Posterior cingulate gyrus (tissue), 11 donors: ENCODE measurements at regions not wholly inside any gene's neighbourhood (a gene's known extent, or its start where the extent isn't known, plus 50 kb on each side); places are given as distances from the start of the nearest gene placed in this dataset.
"Not testable (repeated sequence)": the region's sequence is repeated elsewhere in the genome, so short reads cannot be mapped to it uniquely, and the experiment has no call there.

ENCODE experiments used
- DNase-seq, 10 donors: peaks; one replicate each; pipeline versions ENCODE4 v3.0.0 to v3.0.0-alpha.2; 2020 to 2021; ENCODE audit warnings: mixed read lengths in 3 of 10
- intact Hi-C: fragments of 100-400 bp; cut with DNase I; formaldehyde crosslinking; loops from one replicate; pipeline ENCODE4 v1.15.1; 2023

DNA sequence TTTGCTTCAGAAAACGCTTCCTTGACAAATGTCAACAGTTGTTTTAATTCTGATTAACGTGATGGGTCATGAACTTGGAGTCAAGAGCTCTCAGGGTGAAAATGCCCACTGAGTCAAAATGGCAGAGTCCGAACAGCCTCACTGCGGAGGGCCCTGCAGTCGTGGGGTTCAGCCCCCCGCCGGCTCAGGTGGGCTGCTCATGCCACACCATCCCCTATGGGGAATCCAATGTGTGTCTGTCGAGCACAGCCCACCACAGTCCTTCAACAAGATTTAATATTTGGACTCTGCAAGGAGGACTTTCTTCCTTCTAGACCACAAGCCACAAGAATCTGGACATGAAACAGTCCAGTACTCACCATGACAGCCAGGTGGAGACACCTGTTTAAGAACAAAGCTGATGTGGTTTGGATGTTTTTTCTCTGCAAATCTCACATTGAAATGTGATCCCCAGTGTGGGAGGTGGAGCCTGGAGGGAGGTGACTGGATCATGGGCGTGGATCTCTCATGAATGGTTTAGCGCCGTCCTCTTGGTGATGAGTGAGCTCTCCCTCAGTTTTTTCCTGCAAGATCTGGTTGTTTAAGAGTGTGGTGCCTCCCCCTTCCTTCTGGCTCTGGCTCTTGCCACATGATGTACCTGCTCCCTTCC is 201.0 kb downstream of the NDUFA10 start:
- DNase-seq: peak in 2 of 10 donors; percentile 35 to 46
- intact Hi-C loops: no loop called here

DNA sequence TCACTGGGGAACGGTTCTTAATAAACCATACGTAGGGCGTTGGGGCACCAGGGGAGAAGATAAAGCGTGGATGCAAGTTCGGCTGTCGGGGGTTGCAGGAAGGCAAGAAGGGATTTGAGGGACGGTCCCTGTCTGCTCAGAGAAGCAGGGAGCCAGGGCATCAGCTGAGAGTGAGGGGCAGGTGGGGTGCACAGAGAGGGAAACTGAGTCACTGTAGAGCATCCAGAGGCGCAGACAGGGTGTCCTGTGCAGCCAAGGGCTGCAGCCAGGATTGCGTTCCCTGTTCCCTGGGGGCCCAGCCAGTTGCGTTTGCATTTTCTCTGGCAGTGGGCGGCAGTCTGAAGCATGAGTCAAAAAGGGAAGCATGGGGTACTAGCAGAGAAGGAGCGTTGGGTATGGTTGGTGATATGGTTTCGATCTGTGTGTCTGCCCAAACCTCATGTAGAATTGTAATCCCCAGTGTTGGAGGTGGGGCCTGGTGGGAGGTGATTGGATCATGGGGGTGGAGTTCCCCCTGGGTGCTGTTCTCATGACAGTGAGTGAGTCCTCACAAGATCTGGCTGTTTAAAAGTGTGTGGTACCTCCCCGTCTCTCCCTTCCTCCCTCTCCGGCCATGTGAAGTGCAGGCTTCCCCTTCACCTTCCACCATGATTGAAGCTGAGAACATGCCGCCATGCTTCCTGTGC is 202.9 kb downstream of the NDUFA10 start:
- intact Hi-C loops: no loop called here
- DNase-seq: peak in 2 of 10 donors; percentile 62 to 70

DNA sequence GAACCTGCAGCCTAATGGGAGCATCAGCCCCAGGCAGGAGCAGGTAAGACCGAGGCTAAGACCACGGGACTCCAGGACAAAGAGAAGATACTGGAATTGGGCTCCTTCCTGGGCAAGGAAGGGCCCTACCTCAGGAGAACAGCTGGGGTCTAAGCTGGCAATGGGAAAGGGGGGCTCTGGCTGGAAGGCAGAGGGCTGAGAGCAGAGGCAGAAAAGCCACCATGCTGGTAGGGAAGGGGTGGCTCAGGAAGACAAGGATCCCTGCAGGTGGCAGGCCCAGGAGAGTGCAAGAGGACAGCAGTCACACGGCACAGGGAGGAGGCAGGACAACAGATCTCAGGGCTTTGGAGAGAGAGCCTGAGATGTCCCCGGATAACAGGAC is 203.5 kb downstream of the NDUFA10 start:
- DNase-seq: peak in 1 of 10 donors; percentile 44

DNA sequence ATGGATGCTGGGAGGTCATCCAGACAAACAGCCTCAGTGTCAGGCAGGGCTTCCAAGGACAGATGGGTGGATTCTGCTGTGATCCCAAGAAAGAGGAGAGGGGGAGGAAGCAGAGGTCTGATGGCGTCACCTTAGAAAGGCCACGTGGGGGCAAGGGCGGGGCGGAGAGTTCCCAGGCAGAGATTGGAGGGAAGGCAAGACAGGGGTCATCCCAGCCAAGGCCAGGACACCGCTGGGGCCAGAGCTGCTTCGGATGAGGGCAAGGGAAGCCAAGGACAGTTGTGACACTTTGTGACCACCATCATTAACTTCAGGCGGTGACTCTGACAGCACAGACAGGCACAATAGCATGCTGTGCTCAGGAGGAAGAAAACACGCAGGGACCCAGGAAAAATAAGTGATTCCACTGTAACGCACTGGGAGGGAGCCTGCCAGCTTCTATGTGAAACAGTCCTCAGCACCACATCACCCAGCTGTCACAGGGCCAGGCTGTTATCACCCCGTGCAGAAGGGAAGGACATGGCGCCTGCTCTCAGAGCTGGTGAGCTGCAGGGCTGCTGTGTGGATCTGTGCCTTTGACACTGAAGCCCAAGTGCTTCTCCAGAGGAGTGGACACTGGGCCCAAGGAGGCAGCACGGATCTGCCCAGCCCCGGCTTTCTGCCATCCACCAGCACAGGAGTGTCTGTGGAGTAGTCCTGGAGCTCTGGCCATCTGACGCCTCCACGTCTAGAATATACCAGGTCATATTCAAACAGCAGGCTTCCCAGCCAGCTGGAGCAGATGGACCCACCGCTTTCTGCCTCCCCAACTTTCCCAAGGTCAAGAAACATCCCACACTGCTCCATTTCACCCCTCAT is 204.1 kb downstream of the NDUFA10 start:
- intact Hi-C loops: no loop called here
- peak in 3 of 10 donors; percentile 35 to 72 (median 64) for DNase-seq

More for the DNA sequence above, 203.5 kb downstream of the NDUFA10 start:
- intact Hi-C loops: no loop called here

DNA sequence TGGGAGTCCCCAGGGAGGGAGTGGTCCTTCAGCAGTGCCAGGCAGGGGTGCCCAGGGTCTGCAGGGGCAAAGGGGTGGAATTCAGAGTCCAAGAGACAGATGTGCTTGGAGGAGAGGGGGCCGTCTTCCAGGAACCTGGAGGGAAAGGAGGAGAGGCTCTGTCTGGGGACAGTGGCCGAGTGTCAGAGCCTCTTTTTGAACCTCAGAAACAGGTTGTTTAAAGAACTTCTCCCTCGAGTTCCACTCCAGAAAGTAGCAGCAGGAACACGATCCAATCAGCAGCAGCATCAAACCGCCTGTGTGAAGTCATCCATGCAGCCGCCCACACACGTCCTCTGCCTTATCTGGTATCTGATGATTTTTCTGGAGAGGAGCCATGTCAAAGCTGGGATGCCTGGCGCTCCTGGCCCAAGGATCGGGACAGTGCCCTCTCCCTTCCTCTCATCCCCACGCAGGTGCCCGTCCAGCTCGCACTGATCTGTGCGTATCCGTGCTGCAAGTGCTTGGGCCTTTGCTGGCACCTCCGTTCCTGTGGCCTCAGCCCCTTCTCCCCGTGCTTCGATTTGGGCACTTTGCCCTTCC is 205.1 kb downstream of the NDUFA10 start:
- intact Hi-C loops: no loop called here
- DNase-seq: peak in 2 of 10 donors; percentile 67 to 69

DNA sequence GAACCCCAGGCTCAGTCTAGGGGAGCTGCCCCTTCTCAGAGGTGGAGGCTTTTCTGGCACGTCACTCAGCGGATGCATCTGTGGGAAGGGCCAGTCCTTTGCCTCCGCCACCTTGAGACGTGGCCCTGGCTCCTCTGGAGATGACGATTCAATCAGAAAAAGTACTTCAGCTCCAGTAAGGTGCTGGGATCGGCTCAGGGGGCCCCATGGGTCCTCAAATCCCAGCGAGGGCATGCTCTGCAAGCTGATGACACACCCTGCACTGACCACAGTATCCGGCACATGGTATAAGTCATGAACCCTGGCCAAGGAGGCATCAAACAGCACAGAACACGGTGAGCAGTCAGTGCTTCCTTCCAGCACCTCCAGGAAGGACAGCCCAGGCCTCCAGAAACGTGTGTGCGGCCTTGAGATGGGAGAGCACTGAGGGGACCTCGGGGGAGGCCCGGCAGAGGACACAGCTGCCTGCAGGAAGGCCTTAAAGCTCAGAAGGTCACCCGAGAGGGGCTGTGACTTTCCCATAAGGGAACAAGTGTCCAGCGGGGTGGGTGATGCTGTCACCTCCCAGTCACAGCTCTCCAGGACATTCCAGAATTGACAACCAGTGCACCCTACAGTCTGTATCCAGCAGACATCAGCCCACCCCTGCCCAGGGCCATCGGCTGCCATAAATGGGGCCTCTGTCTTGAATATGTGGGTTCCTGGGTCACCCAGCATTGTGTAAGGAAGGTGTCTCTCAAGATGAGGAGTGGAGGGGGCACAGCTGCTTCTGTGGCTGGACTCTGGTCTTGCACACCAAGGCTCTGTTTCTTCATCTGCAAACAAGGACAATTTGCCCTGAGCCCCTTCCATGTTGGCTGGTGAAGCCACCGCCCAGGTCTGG is 205.8 kb downstream of the NDUFA10 start:
- intact Hi-C loops: no loop called here
- peak in 1 of 10 donors; percentile 74 for DNase-seq

DNA sequence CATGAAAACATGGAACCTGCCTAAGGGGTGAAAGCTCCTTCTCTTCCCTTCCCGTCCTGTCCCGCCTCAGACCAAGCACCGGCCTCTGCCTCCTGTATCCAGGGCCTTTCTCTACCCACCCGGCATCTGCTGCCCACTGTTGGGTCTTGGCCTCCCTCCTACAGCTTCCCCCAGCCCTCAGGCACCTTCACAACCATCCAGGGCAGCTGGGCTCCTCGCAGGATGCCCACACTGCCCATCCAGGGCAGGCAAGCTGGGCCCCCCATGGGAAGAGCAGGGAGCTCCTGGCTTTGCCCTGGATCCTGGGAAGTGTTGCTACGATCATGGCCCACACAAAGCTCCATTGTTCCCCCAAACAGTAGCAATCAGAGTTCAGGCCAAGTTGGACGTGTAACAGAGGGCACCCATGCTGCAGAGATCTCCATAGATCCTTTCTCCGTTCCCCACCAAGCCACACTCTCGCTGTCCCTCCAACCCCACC is 206.6 kb downstream of the NDUFA10 start:
- DNase-seq: peak in 5 of 10 donors; percentile 36 to 90 (median 67)
- intact Hi-C loops: no loop called here

DNA sequence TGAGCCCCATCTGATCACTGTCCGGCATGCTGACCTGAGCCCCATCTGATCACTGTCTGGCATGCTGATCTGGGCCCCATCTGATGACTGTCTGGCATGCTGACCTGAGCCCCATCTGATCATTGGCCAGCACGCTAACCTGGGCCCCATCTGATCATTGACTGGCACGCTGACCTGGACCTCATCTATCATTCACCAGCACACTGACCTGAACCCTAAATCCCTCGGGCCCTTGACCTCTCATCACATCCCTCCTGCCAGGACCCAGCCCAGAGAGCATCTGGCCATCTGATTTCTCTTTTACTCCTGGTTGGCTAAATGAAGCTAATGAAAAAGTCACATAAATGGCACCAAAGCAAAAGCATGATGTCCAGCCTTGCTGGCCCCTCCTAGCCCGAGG is 207.1 kb downstream of the NDUFA10 start:
- intact Hi-C loops: no loop called here

DNA sequence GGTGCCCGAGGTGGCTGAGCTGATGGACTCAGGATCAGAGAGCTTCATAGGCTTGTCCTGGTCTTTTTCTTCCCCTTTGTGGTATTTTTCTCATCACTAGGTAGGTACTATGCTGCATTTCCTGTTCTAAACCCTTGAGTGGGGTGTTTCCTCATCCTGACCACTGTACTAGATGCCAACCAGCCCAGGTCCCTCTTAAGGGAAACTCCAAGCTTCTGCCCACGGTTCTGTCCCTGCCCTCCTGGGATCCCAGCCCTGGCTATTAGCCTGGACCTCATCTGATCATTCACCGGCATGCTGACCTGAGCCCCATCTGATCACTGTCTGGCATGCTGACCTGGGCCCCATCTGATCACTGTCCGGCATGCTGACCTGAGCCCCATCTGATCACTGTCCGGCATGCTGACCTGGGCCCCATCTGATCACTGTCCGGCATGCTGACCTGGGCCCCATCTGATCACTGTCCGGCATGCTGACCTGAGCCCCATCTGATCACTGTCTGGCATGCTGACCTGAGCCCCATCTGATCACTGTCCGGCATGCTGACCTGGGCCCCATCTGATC is 207.6 kb downstream of the NDUFA10 start:
- DNase-seq: peak in 2 of 10 donors; percentile 37 to 72
- intact Hi-C loops: not testable (repeated sequence)

More for the DNA sequence above, 207.1 kb downstream of the NDUFA10 start:
- peak in 1 of 10 donors; percentile 15 for DNase-seq

DNA sequence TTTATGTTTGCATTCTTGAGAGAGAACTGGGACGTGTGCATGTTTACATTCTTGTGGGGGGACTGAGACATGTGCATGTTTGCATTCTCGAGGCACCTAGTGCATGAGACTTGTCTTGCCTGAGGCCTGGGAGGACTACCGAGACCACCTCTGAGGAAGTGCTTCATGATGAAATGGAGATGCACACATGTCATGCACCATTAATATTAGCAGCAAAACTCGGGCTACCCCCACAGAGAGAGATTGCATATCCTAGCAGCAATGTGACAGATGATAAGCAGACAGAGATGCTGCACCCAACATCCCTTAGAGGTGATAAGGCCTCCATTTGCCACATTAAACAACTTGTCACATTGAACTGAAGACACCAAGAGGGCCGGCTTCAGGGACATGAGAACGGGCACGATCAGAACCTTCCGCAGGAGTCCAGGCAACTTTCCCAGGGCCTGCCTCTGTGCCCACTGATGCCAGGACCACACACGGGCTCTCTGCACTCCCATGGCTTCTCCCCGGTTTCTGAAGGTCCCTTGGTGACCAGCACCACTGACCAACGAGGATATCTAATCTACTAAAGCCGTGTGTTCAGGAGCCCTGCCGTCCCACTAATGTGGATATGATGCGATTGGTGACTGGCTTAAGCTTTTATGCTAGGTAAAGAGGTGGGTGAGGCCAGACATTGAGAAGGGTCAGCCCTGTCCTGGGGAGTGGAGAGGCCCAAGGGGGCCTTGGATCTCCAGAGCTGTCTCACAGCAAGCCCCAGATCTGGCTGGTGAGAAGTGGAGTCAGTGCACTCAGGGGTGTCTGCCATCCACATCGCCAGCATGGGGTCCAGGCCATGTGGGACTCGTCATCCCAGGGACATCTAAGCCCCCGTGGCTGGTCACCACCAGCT is 208.3 kb downstream of the NDUFA10 start:
- DNase-seq: peak in 2 of 10 donors; percentile 39 to 65
- intact Hi-C loops: no loop called here

DNA sequence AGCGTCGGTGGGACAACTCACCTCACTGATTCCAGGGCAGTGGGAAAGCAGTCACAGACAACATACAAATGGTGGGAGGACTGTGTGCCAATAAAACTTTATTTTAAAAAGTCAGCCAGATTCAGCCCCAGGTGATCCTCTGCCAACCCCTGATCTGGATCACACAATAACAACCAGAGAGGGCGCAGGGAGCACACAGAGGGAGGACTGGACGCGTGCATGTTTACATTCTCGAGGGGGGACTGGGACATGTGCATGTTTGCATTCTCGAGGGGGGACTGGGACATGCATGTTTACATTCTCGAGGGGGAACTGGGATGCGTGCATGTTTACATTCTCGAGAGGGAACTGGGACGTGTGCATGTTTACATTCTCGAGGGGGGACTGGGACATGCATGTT is 209.5 kb downstream of the NDUFA10 start:
- intact Hi-C loops: no loop called here
- DNase-seq: peak in 2 of 10 donors; percentile 14 to 18

DNA sequence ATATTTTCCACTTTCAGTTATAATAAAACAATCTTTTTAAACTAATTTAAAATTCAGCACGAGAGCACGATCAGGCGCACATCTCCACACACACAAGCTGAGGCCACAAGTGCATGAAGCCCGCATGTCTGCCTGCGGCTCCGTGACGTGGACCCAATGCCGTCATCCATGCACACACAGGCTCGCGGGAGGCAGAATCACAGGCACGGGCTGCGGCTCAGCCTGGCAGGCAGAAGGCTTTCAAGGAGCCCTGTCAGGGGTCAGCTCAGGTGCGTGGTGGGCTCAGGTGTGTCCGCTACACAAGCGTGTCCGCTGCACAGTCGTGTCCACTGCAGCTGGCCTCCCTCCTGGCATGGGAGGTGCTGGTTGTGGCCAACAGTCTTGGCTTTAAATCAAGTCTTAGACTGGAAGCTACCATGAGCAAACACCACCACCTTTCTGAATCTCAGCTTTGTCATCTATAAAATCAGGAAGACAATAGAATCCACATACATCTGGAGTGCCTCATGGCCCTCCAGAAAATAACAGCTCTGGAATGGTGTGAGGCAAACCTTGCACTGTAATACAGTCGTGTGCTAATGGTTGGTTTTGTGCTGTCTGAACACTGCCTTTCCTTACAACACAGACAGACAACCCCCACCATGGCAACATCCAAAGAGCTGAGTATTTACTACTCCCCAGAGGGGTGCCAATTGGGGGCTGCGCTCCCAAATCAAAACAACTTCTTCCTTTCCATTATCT is 210.1 kb downstream of the NDUFA10 start:
- DNase-seq: peak in 4 of 10 donors; percentile 6 to 67 (median 55)
- intact Hi-C loops: no loop called here

DNA sequence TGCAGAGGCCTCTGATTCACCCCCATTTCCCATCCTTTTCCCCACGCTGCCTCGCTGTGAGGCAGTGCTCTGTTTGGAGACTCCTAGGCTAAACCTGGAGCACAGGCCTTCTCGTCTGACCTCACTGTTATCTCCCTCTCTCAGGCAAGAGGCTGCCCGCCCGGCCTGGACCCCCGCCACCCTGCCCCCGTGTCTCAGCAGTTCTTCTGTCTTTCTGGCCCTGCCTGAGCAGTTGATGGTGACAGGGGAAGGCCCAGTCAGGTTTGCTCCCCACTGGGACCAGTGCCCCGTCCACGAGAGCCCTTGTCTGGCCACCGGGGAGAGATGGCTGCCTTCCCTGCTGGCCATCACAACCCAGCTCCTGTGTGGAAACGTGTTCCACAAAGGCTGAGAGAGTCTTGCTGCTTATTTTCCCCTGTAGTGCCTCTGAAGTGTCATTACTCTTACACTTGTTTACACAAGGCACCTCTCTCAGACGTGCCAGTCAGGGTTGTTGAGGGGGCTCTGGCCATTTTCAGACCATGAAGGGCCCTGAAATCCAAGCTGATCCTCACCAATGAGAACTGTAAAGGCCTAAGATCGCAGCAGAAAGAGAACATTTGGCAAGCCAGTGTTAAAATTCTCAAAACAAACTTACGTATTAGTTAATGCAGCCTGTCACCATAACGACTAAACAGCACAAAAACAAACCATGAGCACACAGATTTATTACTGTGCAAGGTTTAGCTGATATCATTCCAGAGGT is 210.9 kb downstream of the NDUFA10 start:
- DNase-seq: peak in 3 of 10 donors; percentile 24 to 73 (median 53)
- intact Hi-C loops: no loop called here

DNA sequence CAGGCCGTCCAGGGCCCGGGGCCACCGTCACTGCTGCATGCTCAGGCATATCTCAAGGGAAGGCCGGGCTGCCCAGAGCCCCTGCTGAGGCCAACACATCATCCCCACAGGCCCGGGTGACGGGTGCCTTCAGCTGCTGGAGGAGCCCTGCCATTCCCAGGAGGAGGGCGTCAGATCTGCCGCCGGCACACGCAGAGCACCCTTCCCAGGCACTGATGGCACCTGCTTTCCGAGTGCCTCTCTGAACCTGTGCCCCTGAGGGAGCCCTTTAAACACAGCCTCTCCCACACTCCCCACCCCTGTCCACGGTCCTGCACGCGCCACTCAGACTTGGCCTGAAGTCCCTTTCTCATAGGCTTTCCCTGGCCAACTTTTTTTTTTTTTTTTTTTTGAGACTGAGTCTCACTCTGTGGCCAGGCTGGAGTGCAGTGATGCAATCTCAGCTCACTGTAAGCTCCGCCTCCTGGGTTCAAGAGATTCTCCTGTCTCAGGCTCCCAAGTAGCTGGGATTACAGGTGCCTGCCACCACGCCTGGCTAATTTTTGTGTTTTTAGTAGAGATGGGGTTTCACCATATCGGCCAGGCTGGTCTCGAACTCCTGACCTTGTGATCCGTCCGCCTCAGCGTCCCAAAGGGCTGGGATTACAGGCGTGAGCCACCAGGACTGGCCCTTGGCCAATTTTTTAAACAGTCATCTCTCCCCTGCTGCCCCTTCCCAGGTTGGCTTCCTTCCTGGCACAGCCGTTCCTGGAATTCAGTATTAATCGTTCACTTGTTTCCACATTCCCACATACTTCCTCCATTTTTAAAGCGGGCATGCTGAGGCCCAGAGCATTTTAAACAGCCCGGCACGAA is 211.7 kb downstream of the NDUFA10 start:
- intact Hi-C loops: no loop called here
- peak in 4 of 10 donors; percentile 3 to 80 (median 68) for DNase-seq

DNA sequence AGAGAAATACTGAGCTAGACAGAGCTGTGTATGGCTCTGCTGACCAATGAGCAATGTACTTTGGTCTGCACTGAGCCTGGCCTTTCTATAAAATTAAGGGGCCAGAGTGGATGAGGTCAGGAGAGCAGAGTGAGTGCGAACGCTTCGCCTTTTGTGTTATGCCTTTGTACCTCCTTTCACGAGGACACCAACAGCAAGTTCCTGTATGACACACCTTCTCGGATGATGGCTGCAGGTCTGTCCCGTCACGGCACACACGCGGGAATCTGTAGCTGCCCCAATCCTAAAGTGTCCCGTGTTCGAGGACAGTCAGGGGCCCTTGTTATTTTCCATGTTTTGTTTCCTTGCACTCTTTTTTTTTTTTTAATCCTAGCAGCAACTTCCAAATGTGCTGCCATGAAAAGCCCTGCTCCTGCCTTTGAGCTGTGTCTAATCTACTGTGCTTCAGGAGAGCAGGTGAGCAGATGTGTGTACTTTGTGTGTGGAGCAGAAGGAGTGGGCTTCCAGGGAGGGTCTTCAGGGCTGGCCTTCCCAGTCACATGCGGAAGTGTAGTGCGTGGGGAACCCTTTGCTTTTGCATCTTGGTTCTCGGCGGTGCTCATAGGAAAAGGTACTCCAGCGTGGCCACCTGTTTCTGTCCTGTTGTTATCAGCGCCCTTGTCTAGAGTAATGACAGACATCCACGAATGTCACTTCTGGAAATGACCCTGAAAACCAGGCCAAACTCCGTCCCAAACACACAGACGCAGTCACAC is 213.2 kb downstream of the NDUFA10 start:
- intact Hi-C loops: no loop called here
- DNase-seq: peak in 2 of 10 donors; percentile 3 to 57
